Sigmoid colon (tissue), 4 donors: ENCODE measurements at regions not wholly inside any gene's neighbourhood (a gene's known extent, or its start where the extent isn't known, plus 50 kb on each side); places are given as distances from the start of the nearest gene placed in this dataset.

Source experiments
- CTCF ChIP-seq, 4 experiments: fragments of 450-650 bp in 3 of 4; fragments of 200-600 bp in 1 of 4; IDR thresholded peaks; one replicate each; pipeline ENCODE4 v1.5.1; 2016 to 2019; ENCODE audit warnings: antibody characterized with exemption in 4 of 4, mild to moderate bottlenecking in 3 of 4, moderate library complexity in 2 of 4
- EP300 ChIP-seq, 4 donors: sonication (generic); formaldehyde crosslinking; IDR thresholded peaks; one replicate each; pipeline ENCODE4 v1.6.1; 2017; ENCODE audit warnings: antibody characterized with exemption in 4 of 4
- POLR2A ChIP-seq, 2 donors: fragments of 450-650 bp; IDR thresholded peaks; one replicate each; pipeline ENCODE4 v1.6.1; 2016; ENCODE audit warnings: antibody characterized with exemption in 2 of 2, mild to moderate bottlenecking in 2 of 2, moderate library complexity in 2 of 2
- POLR2AphosphoS5 ChIP-seq, 4 donors: sonication (generic); formaldehyde crosslinking; IDR thresholded peaks; one replicate each; pipeline ENCODE4 v1.6.1; 2017; ENCODE audit warnings: antibody characterized with exemption in 4 of 4

- no peak for TF ChIP-seq CTCF (IDR thresholded peaks at IDR 0.05)
- no peak for TF ChIP-seq POLR2A (IDR thresholded peaks at IDR 0.05)
- TF ChIP-seq POLR2AphosphoS5 (IDR thresholded peaks at IDR 0.05) = no peak
- no peak for TF ChIP-seq EP300 (IDR thresholded peaks at IDR 0.05)
Observed at GRCh38 chr1:168420177-168420576, 123.6 kb downstream of the XCL2 start.
